GM23248 (cell line): ENCODE measurements at regions not wholly inside any gene's neighbourhood (a gene's known extent, or its start where the extent isn't known, plus 50 kb on each side); places are given as distances from the start of the nearest gene placed in this dataset.

Source experiments
- EZH2 ChIP-seq: fragments of 200-600 bp; sonication (generic); IDR thresholded peaks from 2 replicates; pipeline ENCODE4 v1.6.1; 2018; ENCODE audit warnings: antibody characterized with exemption, mild to moderate bottlenecking; ENCODE audit not compliant: insufficient read depth, poor library complexity, severe bottlenecking
- EZH2phosphoT487 ChIP-seq: fragments of 200-600 bp; sonication (generic); IDR thresholded peaks from 2 replicates; pipeline ENCODE4 v1.6.1; 2018; ENCODE audit warnings: antibody characterized with exemption, moderate library complexity, mild to moderate bottlenecking, low read depth; ENCODE audit not compliant: insufficient read depth

GRCh38 chr11:11732116-11732515 is 109.7 kb upstream of the USP47 start:
- TF ChIP-seq EZH2phosphoT487 (no peak), EZH2 (no peak)
